Smooth muscle cell of the brain vasculature (primary cell): ENCODE measurements at regions not wholly inside any gene's neighbourhood (a gene's known extent, or its start where the extent isn't known, plus 50 kb on each side); places are given as distances from the start of the nearest gene placed in this dataset.
"Not testable (repeated sequence)": the region's sequence is repeated elsewhere in the genome, so short reads cannot be mapped to it uniquely, and the experiment has no call there.

ENCODE experiments used
- DNase-seq: peaks from one replicate; pipeline ENCODE4 v3.0.0-alpha.2; 2012; ENCODE audit warnings: low read depth, low spot score

DNA sequence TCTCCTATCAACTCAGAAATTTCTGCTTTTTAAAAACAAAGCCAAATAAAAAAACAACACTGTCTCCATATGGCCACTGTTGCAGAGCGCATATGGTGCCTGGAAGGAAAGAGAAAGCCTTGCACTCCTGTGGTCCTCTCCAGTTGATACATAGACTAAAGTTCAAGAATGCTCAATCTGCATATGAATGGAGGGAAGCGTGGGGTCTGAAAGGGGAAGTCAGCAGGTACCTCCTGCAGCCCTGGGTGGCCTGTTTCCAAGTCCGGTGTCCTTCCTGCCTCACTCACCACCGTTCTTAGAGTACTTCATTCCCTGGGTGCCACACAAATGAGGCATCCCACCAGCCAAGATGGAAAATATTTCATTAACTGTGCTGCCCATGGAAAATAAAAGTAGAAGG is 138.3 kb upstream of the PALS2 start:
- DNase-seq: no peak

DNA sequence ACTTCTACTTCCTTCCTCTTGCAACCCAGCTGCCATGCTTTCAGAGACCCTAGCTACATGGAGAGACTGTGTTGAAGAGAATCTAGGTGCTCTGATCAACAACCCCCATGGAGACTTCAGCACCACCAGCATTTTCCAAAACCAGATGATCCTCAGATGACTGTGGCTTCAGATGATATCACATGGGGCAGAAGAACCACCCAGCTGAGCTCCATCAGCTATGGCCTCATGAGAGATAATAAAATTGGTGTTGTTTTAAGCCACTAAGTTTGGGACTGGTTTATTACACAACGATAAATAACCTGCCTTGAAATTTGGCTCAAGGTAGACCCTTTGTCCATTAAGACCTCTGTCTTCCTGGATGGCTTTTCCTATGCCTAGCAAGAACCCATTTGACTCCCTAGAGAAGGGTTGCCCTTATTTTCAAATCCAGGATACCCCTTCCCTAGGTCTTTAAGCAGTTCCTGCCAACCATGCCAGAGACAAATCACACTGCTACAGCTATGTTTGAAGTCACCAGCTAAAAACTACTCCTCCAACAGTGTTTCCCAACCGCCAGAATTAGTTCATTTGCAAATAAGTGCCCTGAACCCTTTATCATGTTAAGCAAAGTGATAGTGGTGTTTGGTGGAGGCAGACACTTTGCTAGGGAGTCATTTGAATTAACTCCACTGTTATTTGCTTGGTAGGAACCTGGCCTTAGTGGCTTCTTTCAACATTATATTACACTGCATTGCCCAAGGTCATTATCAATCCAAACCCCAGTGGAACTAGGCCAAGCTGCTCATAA is 136.9 kb upstream of the PALS2 start:
- DNase-seq: no peak

DNA sequence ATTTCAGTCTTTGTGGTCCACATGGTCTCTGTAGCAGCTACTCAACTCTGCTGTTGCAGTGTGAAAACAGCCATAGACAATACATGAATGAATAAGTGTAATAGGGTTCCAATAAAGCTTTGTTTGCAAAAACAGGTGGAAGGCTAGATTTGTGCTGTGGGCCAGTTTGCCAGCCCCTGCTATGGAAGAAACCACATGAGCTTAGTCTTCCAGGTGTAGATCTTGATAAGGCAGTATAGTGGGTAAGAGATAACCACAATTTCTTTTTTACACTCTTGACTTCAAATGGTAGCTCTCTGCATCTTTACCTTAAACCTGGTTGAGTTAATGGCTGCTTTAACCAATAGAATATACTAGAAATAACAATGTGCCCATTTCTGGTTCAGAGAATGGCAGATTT is 135.0 kb upstream of the PALS2 start:
- DNase-seq: no peak

DNA sequence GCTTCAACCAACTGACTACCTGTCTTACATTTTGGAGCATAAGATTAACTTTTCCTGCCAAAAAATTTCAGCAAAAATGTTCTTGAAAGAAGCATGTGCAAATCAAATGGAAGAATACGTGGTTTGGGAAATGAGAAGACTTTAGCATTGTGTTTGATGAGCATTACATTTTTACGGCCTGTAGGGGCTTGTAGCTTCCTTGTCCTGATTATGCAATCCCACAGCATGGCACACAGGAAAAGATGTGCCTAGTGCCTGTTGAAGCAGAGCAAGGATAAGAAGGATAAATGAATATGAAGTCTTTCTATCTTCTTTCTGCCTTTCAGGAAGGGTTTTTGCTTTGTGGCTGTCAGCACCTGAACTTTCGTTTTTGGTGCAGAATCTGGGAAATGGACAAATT is 134.1 kb upstream of the PALS2 start:
- DNase-seq: not testable (repeated sequence)

DNA sequence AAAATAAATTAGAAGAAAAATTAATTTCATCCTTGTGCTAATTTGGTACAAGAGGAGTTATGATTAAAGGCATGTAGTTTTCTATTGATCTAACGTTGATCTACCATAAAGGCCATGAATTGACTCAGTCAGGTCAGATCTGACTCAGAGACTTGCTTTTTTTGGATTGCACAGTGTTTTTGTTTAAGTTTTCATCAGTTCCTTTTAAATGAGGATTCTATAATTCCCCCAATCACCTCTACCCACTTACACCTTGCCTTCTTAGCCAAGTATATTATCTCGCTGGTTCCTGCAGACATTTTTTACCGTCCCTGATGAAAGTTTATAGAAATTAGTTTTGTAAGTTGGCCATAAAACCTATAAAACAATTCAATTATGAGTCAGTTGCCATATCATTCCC is 132.4 kb upstream of the PALS2 start:
- no peak for DNase-seq

DNA sequence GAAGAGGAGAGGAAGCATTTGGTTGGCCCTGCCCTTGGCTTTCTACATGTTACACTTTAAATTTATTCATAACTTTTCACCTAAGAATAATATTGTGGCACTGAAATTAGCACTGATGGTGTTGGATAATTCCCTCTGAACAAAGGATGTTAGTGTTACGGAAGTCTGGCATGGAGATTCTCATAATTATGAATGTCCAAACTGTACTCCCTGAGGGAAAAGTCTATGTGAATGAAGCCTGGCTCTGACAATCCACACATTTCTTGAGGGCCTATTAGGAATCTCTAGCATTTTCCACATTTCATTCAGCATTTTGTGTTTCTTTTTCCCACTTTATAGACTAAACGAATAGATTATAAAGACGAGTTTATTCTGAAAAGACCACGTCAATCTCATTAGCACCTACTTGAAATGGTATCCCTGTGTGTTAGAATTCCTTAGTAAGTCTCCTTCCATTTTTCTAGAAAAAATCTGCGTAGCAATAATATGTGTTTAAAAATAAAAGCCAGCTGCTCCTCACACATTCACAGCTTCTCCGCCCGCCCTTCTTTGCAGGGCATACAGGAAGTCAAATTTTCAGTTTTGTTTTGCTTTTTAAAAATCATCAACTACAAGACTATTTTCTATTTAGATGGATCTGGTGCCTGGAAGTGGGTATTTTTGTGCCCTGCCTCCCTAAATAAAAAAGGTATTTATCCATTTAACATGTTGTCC is 131.8 kb upstream of the PALS2 start:
- no peak for DNase-seq

DNA sequence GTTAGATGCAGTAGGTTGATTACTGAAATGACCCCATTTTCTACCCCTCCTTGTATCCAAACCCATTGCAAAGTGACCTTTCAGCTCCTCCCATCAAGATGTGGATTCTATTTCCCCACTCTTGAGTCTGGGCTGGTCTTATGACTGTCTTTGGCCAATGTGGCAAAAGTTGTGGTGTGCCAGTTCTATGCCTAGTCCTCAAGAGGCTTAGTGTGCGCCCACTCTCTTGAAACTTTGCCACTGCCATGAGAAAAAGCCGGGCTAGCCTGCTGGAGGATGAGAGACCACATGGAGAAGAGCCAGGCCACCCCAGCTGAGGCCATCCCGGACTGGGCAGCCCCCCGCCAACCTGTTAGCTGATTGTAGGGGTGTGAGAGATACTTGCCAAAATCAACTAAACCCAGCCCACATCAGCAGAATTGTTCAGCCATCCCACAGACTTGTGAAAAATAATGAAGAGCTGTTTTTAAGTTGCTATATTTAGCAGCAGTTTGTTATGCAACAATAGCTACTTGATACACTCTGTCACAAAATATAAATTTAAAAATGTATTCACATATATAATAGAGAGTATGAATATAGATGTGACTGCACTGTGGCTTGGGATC is 131.0 kb upstream of the PALS2 start:
- no peak for DNase-seq

DNA sequence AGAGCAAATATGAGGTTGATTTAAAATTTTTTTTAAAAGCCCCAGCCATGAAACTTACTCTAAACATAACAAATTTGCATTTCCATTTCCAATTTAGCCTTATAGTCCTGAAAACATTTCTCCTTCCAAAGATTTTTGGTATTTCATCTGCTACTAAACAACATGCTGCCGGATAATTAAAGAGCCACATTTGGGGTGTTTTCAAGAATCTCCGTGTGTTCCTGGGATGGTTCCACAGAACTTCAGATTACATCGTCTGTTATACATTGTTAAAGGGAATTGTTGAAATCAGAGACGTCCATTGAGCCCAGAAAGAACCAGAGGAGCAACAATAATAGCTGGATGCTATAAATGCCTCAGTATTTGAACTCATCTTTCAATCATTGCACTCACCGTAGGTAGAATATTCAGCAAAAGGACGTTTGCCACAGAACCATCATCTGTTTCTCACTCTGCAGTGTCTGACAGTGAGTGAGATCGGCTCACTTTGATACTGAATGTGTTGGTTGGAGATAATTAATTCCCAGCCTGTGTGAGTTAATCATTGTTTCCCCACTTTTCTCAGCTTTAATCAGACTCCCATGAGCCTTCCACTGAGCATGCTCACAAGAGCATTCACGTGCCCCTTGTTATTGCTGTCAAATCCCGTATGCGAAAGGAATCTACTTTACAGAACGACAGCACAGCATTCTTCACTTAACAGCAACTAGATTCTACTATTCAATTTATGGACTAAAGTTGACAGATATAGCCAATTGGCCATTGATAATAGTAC is 128.4 kb upstream of the PALS2 start:
- no peak for DNase-seq

DNA sequence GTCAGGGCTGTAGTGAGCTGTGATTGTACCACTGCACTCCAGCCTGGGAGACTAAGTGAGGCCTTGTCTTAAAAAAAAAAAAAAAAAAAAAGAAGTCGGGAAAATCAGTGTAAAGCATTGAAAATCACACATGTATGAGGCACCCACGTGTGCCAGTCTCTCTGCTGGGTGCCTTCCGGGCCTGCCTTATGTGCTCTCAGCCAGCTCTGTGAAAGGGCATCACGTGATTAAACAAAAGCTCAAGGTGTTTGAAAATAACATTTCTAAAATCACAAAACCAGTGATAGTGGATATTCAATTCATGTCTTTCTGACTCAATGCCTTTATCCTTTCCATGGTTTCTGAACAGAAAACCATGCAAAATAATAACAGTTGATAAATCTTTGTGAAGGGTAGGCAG is 125.2 kb upstream of the PALS2 start:
- no peak for DNase-seq

DNA sequence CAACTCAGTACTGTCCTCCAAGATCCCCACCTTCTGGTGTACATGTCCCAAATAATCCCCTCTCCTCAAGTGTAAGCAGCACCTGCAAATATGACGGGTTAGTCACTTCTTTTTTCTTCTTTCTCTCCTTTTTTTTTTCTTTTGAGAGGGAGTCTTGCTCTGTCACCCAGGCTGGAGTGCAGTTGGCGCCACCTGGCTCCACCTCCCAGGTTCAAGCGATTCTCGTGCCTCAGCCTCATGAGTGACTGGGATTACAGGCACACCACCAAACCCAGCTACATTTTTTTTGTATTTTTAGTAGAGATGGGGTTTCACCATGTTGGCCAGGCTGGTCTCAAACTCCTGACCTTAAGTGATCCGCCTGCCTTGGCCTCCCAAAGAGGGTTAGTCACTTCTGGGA is 123.8 kb upstream of the PALS2 start:
- not testable (repeated sequence) for DNase-seq

DNA sequence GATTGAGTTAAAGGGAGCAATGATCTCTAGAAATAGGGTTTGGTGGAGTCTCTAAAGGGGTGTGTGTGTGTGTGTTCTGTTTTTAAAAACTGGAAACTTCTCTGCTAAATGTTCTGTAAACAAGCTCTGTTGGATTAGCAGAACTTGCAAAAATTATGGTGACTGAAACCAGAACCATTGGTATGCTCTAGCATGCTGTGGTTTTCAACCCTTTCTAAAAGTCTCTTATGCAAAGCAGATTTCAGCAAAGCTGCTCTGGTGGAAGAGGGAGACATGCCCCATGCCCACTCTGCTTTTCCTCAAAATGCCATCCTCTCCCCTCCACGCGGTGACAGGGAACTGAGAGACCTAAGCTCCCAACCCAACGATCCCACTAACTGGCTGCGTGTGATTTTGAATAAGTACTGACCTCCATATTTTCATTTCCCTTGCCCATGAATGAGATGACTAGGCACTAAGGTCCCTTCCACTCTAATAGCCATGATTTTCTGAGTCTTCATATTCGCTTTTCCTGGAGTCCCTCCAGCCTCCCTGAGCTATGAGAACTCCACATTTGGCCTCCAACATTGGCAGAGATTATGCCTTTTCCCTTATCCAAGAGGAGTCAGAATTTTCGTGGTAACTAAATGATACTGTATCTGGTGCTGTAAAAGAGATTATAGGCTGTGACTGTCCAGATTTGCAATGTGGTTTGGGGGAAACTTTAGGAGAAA is 117.3 kb upstream of the PALS2 start:
- no peak for DNase-seq

DNA sequence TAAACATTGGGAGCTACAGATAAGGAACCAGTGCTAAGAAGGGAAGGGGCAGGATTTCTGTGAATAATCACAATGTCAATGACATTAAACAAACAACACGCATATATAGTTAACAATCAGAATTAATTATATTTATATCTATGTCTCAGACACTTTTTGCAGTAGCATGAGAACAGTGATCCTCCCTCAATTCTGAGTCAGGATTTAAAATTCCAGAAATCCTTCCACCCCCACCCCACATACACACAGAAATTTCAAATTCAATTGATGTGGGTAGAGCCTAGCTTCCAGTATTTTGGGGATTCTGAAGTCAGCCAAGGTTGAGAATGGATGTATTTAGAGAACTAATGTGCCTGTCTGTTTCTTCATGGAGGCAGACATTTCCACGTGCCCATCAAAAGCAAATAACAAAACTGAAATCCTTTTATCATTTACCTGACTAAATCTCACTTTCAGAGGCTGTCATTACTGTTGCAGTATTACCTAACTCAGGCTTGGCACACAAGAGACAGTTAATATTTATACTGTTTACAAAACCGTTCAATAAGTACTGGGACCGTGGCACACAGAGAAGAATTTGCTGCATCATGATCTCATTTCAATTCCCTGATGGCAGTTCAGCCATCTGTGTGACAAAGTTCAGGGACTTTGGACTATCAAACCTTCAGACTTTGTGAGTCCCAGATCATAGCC is 116.6 kb upstream of the PALS2 start:
- no peak for DNase-seq

DNA sequence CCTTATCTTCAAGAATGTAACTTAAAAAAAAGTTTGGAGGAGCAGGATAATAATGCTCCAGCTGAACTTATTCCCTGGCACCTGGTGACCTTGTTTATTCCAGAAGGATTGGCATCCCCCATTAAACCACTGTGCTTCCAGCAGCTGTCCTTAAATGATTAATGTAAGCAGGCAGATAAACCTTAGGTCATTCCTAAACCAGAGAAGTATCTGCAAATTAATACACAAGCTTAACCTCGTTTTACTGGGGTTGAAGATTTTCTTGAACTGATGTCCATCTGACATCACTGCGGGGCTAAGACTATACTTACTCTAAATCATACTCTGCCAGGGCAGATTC is 116.1 kb upstream of the PALS2 start:
- no peak for DNase-seq

DNA sequence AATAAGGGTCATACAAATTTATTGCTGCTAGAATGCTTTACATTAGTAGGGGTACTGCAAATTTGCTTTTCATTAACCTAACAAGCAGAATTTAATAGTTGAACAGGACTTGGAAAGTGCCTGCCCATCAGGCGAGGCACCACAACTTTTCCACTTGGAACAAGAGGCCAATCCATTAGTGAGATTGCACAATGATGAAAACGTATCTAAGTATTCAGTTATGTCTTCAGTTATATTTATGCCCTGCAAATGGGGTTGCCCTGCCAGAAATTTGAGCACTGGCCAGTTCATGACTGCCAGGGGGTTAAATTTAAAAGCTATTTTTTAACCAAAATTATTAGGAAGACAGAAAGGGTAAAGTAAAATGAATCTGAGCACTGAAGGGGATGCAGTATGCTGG is 111.1 kb upstream of the PALS2 start:
- no peak for DNase-seq

DNA sequence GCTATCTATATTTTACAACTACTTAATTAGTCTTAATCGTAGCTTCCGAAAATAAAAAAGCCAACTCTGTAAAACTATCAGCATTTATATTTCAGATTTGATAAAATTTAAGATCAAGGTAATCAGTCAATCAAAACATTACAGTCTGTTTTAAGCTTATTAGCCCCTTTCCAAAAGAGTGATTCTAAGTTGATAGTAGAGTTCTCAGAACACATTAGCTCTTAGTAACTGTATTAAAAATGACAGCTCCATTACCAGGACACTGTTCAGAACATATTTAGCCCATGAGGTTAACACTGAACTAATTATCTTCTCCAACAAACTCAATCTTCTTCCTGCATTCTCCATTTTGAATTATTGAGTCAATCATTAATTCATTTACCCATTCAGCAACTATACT is 110.3 kb upstream of the PALS2 start:
- no peak for DNase-seq

DNA sequence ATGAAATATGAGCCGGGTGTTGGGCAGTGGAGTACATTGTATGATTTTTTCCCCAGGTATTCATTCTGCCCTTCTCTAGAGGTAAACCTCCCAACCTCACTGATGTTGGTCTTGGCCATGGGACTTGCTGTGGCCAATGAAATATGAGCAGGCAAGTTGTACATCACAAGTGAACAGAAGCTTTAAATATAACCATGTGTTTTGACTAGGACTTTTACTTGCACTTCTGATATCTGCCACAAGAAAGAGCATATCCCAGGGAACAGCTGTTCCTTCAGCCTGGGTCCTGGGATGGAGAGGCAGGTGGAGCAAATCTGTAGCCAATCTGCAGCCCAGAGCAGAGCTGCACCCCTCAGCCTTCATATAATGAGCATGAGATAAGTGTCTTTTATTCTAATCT is 109.8 kb upstream of the PALS2 start:
- no peak for DNase-seq

DNA sequence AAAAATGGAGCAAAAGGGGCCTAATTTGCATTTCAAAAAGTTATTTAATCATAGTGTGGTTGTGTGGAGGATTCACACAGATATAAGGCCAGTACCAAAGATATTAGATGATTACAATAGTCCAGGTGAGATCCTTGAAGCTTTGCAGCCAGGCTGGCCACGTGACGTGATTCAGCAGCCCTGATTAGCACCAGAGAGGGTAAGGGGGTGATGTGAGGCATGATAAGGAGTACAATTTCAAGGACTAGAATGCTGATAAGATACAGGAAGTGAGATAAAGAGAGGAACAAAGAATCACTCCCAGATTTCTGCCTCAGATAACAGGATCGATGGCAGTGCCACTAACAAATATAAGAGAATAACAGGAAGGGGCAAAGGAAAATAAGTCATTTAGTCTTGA is 108.4 kb upstream of the PALS2 start:
- DNase-seq: no peak

DNA sequence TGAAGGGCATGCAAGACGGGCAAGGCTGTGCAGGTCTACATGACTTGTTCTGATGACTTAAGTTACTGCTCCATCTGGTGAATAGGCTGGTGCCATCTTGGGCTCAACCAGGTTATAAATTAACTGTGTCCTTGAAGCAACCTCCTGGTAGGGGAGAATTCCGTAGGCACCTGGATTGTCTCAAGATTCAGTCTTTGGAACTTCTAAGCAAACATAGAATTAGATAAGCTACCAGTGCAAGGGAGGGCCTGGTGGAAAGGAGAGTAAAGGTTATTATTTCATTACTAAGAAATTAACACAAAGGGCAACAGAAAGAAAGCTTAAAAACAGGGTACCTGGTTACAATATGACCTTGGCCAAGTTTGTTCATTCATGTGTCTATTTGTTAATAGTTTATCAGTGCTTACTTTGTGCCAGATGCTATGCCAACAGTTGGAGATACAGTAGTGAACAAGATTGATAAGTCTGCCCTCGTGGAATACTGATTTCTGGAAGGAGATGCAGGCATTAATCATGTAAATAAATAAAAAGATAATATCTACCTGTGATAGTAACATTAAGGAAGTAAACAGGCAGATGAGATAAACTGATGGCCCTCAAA is 107.0 kb upstream of the PALS2 start:
- DNase-seq: no peak

DNA sequence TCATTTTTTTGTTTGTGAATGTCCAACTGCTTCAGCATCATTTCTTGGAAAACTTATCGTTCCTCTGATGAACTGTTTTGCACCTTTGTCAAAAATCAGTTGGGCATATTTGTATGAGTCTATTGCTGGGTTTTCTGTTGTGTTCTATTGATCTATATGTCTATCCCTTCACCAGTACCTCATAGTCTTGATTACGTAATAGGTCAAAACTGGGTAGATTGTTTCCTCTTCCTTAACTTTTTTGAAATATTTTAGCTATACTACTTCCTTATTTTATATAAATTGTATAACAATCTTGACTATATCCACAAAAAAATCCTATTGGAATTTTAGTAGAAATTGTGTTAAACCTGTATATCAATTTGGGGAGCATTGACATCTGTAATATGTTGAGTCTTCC is 104.1 kb upstream of the PALS2 start:
- no peak for DNase-seq

DNA sequence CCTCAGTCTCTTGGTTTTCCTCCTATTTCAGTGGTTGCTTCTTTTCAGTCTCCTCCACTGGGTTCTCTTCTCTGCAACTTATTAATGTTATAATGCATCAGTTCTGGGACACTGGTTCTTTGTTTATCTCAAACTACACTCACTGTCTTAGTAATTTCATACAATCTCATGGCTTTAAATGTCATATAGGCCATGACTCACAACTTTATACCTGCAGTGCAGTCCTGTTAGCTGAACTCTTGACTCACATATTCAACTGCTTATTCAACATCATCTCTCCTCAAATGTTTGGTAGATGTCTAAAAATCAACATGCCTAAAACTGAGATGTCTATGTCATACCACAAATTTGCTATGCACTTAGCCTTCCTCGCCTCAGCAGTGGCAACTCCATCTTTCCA is 101.2 kb upstream of the PALS2 start:
- DNase-seq: no peak
